ENCODE measurements at regions not wholly inside any gene's neighbourhood (a gene's known extent, or its start where the extent isn't known, plus 50 kb on each side); places are given as distances from the start of the nearest gene placed in this dataset.

DNA sequence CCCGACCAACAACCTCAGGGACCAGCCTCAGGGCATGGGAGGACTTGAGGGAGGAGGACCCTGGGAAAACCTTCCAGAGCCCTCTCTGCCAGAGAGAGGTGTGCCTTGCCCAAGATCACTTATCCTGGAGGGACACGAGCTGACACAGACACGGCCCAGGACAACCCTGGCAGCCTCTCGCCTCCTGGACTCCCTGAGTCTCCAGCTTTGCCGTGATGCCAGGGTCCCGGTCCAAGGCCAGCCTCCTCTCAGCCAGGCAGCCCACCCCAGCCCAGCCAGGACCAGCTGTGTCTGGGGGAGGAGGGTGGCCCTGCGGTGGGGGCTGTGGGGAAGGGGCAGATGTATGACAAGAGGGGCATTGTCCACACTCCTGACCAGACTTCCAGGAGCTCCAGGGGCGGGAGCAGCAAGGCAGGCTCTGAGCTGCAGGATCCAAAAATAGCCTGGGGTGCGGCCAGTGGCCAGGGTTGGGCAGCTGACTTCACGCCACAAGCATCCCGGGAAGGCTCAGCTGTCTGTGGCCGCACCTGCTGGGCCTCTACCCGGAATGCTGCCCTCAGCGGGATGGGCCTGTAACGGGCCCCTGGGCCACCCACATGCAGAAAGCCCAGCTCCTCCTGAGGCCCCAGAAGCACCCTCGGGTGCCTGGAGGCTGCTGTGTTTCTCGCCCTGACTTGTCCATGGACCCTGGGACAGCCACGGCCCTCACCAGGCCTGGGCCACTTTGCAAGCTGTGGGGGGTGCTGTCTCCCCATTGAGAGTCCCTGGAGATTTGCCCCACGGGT, 65.5 kb upstream of the GPC1 start:
- intact Hi-C loops (cut with micrococcal nuclease; ENCODE audit: unreplicated experiment) = no loop called here
- TF ChIP-seq, protein P1, sequence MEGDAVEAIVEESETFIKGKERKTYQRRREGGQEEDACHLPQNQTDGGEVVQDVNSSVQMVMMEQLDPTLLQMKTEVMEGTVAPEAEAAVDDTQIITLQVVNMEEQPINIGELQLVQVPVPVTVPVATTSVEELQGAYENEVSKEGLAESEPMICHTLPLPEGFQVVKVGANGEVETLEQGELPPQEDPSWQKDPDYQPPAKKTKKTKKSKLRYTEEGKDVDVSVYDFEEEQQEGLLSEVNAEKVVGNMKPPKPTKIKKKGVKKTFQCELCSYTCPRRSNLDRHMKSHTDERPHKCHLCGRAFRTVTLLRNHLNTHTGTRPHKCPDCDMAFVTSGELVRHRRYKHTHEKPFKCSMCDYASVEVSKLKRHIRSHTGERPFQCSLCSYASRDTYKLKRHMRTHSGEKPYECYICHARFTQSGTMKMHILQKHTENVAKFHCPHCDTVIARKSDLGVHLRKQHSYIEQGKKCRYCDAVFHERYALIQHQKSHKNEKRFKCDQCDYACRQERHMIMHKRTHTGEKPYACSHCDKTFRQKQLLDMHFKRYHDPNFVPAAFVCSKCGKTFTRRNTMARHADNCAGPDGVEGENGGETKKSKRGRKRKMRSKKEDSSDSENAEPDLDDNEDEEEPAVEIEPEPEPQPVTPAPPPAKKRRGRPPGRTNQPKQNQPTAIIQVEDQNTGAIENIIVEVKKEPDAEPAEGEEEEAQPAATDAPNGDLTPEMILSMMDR (conservative IDR thresholded peaks at IDR 0.05; ENCODE audit: low read depth, low read length) = no peak
- no peak for TF ChIP-seq EZH2 (IDR thresholded peaks at IDR 0.05; ENCODE audit: borderline replicate concordance, low read depth, low read length, poor library complexity, severe bottlenecking)
- no peak for DNase-seq (ENCODE audit: low spot score)
- no peaks in the 10 kb centered on the region for H3K4me1 ChIP-seq (ENCODE audit: insufficient read depth, low read length, poor library complexity, severe bottlenecking)
- ChIA-PET POLR2A (ENCODE audit: low non-redundant PET) (no interaction called here), CTCF (no interaction called here)
- no TSS peak for BruUV-seq (replicated peaks)
- no peak overlapping the region for H3K27ac ChIP-seq (ENCODE audit: low read depth, low read length, poor library complexity, severe bottlenecking)
- H3K36me3 ChIP-seq (ENCODE audit: insufficient read depth, low read length, poor library complexity, severe bottlenecking) = no peaks in the 10 kb centered on the region
- H3K9me3 ChIP-seq (ENCODE audit: low read depth, low read length, poor library complexity, severe bottlenecking) = no peaks in the 10 kb centered on the region
- no peaks in the 10 kb centered on the region for H3K27me3 ChIP-seq (replicated peaks; ENCODE audit: insufficient read depth, low read depth, low read length, poor library complexity)
- H3K4me3 ChIP-seq (ENCODE audit: low read depth, low read length, poor library complexity, severe bottlenecking) = no peak overlapping the region

DNA sequence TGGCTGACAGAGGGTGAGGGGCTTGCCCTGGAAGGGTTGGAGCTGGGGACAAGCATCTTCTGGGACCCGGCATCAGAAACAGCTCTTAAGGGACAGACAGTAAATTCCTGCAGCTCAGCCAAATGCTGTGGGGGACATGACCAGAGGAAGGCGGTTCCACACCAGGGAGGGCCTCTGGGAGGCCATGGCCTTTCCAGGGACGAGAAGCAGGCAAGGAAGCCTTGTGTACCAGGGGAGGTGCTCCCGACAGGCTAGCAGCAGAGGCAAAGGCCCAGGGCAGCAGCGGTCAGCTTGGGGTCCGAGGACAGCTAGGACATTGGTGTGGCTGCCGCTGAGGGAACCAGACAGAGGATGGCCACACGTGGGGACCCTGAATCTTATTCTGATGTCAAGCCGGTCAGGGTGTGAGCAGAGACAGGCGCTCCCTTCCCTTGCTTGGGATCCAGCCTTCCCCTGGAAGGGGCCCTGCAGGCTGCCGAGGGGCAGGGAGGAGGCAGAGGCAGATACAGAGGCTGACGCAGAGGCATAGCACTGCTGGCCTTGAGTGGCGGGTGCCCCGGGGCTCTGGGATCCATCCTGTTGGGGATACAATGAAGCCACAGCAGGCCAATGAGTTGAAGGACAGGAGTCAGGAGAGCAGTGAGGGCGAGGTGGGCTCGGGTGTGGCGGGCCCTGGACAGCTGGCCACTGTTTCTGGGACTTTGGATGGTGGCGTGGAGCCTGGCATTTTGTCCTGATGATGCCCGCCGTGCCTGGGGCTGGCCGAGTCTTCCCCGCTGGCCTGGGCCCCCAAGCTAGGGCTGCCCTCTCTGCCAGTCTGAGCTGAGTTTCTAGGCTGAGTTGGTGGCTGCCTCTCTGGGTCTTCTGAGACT, 64.1 kb upstream of the GPC1 start:
- Histone ChIP-seq H3K27me3 (replicated peaks; ENCODE audit: insufficient read depth, low read depth, low read length, poor library complexity) (no peaks in the 10 kb centered on the region), H3K4me1 (ENCODE audit: insufficient read depth, low read length, poor library complexity, severe bottlenecking) (no peaks in the 10 kb centered on the region), H3K36me3 (ENCODE audit: insufficient read depth, low read length, poor library complexity, severe bottlenecking) (no peaks in the 10 kb centered on the region), H3K9me3 (ENCODE audit: low read depth, low read length, poor library complexity, severe bottlenecking) (no peaks in the 10 kb centered on the region), H3K4me3 (ENCODE audit: low read depth, low read length, poor library complexity, severe bottlenecking) (no peak overlapping the region), H3K27ac (ENCODE audit: low read depth, low read length, poor library complexity, severe bottlenecking) (no peak overlapping the region)
- no peak for DNase-seq (ENCODE audit: low spot score)
- TF ChIP-seq, protein P1 (conservative IDR thresholded peaks at IDR 0.05; ENCODE audit: low read depth, low read length) = no peak
- TF ChIP-seq EZH2 (IDR thresholded peaks at IDR 0.05; ENCODE audit: borderline replicate concordance, low read depth, low read length, poor library complexity, severe bottlenecking) = no peak
- POLR2A ChIA-PET (ENCODE audit: low non-redundant PET) = no interaction called here
- BruUV-seq (replicated peaks) = no TSS peak
- CTCF ChIA-PET = no interaction called here
- intact Hi-C loops (cut with micrococcal nuclease; ENCODE audit: unreplicated experiment) = no loop called here

DNA sequence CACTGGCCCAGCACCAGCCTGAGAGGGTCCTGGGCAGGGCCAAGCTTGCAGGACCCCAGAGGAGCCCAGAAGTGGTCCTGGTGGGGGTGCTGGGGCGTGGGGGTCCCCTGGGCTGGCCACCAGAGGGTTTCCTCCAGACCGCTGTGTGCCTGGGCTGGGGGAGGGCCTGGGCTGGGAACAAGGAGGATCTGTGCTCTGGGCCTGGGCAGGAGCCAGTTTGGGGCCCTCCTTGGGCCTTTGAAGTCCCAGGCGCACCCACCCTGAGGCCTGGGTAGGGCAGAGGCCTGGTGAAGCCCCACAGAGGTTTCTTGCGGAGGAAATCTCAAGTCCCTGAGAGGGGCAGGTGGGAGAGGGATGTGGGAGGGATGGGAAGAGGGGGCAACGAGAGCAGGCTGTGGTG, 63.4 kb upstream of the GPC1 start:
- no peaks in the 10 kb centered on the region for H3K4me1 ChIP-seq (ENCODE audit: insufficient read depth, low read length, poor library complexity, severe bottlenecking)
- H3K4me3 ChIP-seq (ENCODE audit: low read depth, low read length, poor library complexity, severe bottlenecking) = no peak overlapping the region
- no peak overlapping the region for H3K27ac ChIP-seq (ENCODE audit: low read depth, low read length, poor library complexity, severe bottlenecking)
- TF ChIP-seq, protein P1 (conservative IDR thresholded peaks at IDR 0.05; ENCODE audit: low read depth, low read length) = no peak
- TF ChIP-seq EZH2 (IDR thresholded peaks at IDR 0.05; ENCODE audit: borderline replicate concordance, low read depth, low read length, poor library complexity, severe bottlenecking) = no peak
- H3K27me3 ChIP-seq (replicated peaks; ENCODE audit: insufficient read depth, low read depth, low read length, poor library complexity) = no peaks in the 10 kb centered on the region
- no peaks in the 10 kb centered on the region for H3K9me3 ChIP-seq (ENCODE audit: low read depth, low read length, poor library complexity, severe bottlenecking)
- DNase-seq (ENCODE audit: low spot score) = no peak
- intact Hi-C loops (cut with micrococcal nuclease; ENCODE audit: unreplicated experiment) = no loop called here
- BruUV-seq (replicated peaks) = no TSS peak
- POLR2A ChIA-PET (ENCODE audit: low non-redundant PET) = no interaction called here
- H3K36me3 ChIP-seq (ENCODE audit: insufficient read depth, low read length, poor library complexity, severe bottlenecking) = no peaks in the 10 kb centered on the region
- CTCF ChIA-PET = no interaction called here

All from A673 (cell line).